ENCODE measurements at regions not wholly inside any gene's neighbourhood (a gene's known extent, or its start where the extent isn't known, plus 50 kb on each side); places are given as distances from the start of the nearest gene placed in this dataset.

DNA sequence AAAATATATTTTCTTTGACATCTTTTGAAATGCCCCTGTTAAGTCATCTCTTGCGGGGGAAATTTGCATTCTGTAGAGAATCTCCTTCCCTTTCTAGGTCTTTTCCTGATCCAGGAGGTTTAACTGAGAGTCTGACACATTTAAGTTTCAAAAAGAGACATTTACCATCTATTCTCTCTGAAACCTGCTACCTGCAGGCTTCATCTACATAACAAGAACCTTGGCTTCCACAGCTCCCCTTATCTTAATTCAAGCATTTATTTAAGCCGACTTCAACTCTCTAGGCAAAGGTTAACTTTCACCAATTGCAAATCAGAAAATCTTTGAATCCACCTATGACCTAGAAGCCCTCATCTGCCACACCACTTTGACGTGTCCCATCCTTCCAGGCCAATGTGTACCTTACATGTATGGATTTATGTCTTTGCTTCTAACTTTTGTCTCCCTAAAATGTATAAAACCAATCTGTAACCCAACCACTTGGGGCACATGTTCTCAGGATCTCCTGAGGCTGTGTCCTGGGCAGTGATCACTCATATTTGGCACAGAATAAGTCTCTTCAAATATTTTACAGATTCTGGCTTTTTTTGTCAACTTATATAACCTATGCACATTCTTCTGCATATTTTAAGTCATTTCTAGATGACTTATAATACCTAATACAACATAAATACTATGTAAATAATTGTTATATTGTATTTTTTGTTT lies 666.7 kb downstream of the UTRN start:
- DNase-seq = no peak
- no peaks in the 10 kb centered on the region for H3K36me3 ChIP-seq
- H3K27ac ChIP-seq = no peak overlapping the region
- no peak for TF ChIP-seq CTCF (IDR thresholded peaks at IDR 0.05)
- H3K27me3 ChIP-seq = no peaks in the 10 kb centered on the region
- no peaks in the 10 kb centered on the region for H3K4me1 ChIP-seq
- no peak overlapping the region for H3K4me3 ChIP-seq
- intact Hi-C loops (cut with DNase I; ENCODE audit: low total_unique reads) = no loop called here
- no peaks in the 10 kb centered on the region for H3K9me3 ChIP-seq

DNA sequence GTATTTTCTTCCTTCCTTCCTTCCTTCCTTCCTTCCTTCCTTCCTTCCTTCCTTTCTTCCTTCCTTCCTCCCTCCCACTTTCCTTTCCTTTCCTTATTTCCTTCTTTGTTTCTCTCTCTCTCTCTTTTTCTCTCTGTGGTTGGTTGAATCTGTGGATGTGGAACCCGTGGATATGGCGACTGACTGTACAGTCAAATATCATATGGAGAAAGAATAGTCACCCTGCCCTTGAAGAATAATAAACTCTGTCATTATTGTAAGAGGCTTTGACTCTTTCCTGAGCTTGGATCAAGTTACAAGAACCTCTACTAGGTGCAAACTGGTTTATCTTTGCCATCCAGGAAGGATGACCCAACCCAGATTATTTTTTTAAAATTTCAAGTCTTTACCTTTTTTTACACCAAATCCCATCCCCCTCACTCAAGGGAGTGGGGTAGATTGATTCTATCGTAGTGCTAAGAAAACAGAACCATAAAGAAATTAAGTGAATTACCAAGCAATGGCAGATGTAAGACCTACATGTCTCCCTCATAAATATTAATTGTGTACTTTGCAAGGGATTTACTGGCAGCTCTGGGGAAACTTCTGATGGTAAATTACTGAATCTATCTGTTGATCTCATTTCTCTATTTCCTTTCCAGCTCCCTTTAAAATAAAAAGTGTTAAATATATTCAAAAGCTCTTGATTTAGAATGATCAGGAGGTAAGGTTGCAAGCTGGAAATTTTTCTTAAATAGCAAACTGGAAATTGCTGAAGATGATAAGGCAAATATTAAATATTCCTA lies 667.5 kb downstream of the UTRN start:
- intact Hi-C loops (cut with DNase I; ENCODE audit: low total_unique reads) = no loop called here

GRCh38 chr6:144953552-144954240 lies 668.6 kb downstream of the UTRN start:
- Histone ChIP-seq H3K27ac (no peak overlapping the region), H3K36me3 (no peaks in the 10 kb centered on the region), H3K9me3 (no peaks in the 10 kb centered on the region), H3K4me3 (no peak overlapping the region), H3K27me3 (no peaks in the 10 kb centered on the region), H3K4me1 (no peaks in the 10 kb centered on the region)
- intact Hi-C loops (cut with DNase I; ENCODE audit: low total_unique reads) = no loop called here
- DNase-seq = no peak
- TF ChIP-seq CTCF (IDR thresholded peaks at IDR 0.05) = no peak

More for the DNA sequence above, 667.5 kb downstream of the UTRN start:
- no peaks in the 10 kb centered on the region for H3K36me3 ChIP-seq
- no peak overlapping the region for H3K27ac ChIP-seq
- H3K9me3 ChIP-seq = no peaks in the 10 kb centered on the region
- H3K27me3 ChIP-seq = no peaks in the 10 kb centered on the region
- TF ChIP-seq CTCF (IDR thresholded peaks at IDR 0.05) = no peak
- no peaks in the 10 kb centered on the region for H3K4me1 ChIP-seq
- no peak for DNase-seq
- no peak overlapping the region for H3K4me3 ChIP-seq

DNA sequence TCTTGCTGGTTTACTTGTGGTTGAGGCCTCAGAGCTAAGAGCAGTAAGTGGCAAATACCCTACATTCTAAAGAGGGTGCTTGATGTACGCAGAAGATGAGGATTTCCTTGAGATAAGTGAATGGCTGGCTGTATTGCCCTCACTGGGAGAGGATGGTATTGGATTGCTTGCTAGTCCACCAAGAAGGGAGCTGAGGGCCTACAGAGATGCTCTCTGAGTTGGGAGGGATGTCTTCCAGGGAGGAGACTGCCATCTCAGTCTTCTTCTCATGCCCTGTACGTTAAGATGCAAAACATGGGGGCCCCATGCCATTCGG lies 669.1 kb downstream of the UTRN start:
- no peak for DNase-seq
- Histone ChIP-seq H3K4me1 (no peaks in the 10 kb centered on the region), H3K9me3 (no peaks in the 10 kb centered on the region), H3K4me3 (no peak overlapping the region), H3K27me3 (no peaks in the 10 kb centered on the region), H3K27ac (no peak overlapping the region), H3K36me3 (no peaks in the 10 kb centered on the region)
- intact Hi-C loops (cut with DNase I; ENCODE audit: low total_unique reads) = no loop called here
- TF ChIP-seq CTCF (IDR thresholded peaks at IDR 0.05) = no peak

- Histone ChIP-seq H3K9me3 (no peaks in the 10 kb centered on the region), H3K27ac (no peak overlapping the region), H3K27me3 (no peaks in the 10 kb centered on the region), H3K4me1 (no peaks in the 10 kb centered on the region), H3K4me3 (no peak overlapping the region), H3K36me3 (no peaks in the 10 kb centered on the region)
- TF ChIP-seq CTCF (IDR thresholded peaks at IDR 0.05) = no peak
- no peak for DNase-seq
- intact Hi-C loops (cut with DNase I; ENCODE audit: low total_unique reads) = no loop called here
Measured at GRCh38 chr6:144955392-144955791, 670.3 kb downstream of the UTRN start.

All from tibial artery (tissue), 4 donors.